HG02759 (cell line): ENCODE measurements at regions not wholly inside any gene's neighbourhood (a gene's known extent, or its start where the extent isn't known, plus 50 kb on each side); places are given as distances from the start of the nearest gene placed in this dataset.

Experiments
- ATAC-seq: cut with Tn5 transposase; IDR thresholded peaks from one replicate; pipeline ENCODE4 v1.9.1; 2021; ENCODE audit warnings: mild to moderate bottlenecking, moderate library complexity; ENCODE audit not compliant: unreplicated experiment

- no peak for ATAC-seq
Observed at GRCh38 chr2:193738892-193739291, 1544.2 kb upstream of the TMEFF2 start.

GRCh38 chr2:193712912-193713311, 1518.2 kb upstream of the TMEFF2 start:
- ATAC-seq, result no peak

GRCh38 chr2:193703411-193703810, 1508.7 kb upstream of the TMEFF2 start:
- ATAC-seq, result no peak

- ATAC-seq, result no peak
Observed at GRCh38 chr2:193701484-193701883, 1506.8 kb upstream of the TMEFF2 start.

- peak; percentile 69 for ATAC-seq
Observed at GRCh38 chr2:193695367-193695766, 1500.6 kb upstream of the TMEFF2 start.

- no peak for ATAC-seq
Observed at GRCh38 chr2:193693758-193694157, 1499.0 kb upstream of the TMEFF2 start.

- ATAC-seq, result no peak
Observed at GRCh38 chr2:193690572-193690971, 1495.8 kb upstream of the TMEFF2 start.

- ATAC-seq, result no peak
Observed at GRCh38 chr2:193687195-193687594, 1492.5 kb upstream of the TMEFF2 start.

- peak; percentile 45 for ATAC-seq
Observed at GRCh38 chr2:193679847-193680246, 1485.1 kb upstream of the TMEFF2 start.

GRCh38 chr2:193670478-193670877, 1475.7 kb upstream of the TMEFF2 start:
- ATAC-seq, result no peak

GRCh38 chr2:193668557-193669323, 1474.0 kb upstream of the TMEFF2 start:
- peak; percentile 85 for ATAC-seq

- no peak for ATAC-seq
Observed at GRCh38 chr2:193627927-193628272, 1433.2 kb upstream of the TMEFF2 start.

- ATAC-seq, result no peak
Observed at GRCh38 chr2:193627187-193627926, 1432.6 kb upstream of the TMEFF2 start.

- ATAC-seq, result no peak
Observed at GRCh38 chr2:193608451-193608850, 1413.7 kb upstream of the TMEFF2 start.

GRCh38 chr2:193590831-193591230, 1396.1 kb upstream of the TMEFF2 start:
- no peak for ATAC-seq

GRCh38 chr2:193584522-193584938, 1389.8 kb upstream of the TMEFF2 start:
- peak; percentile 87 for ATAC-seq

GRCh38 chr2:193583638-193584400, 1389.1 kb upstream of the TMEFF2 start:
- no peak for ATAC-seq

GRCh38 chr2:193581807-193582206, 1387.1 kb upstream of the TMEFF2 start:
- ATAC-seq, result no peak

- no peak for ATAC-seq
Observed at GRCh38 chr2:193580176-193580950, 1385.6 kb upstream of the TMEFF2 start.

GRCh38 chr2:193566886-193567285, 1372.2 kb upstream of the TMEFF2 start:
- no peak for ATAC-seq

- no peak for ATAC-seq
Observed at GRCh38 chr2:193566276-193566675, 1371.5 kb upstream of the TMEFF2 start.
